Testis (tissue), 2 donors: ENCODE measurements at regions not wholly inside any gene's neighbourhood (a gene's known extent, or its start where the extent isn't known, plus 50 kb on each side); places are given as distances from the start of the nearest gene placed in this dataset.

ENCODE experiments used
- DNase-seq: peaks from one replicate; pipeline ENCODE4 v3.0.0-alpha.2; 2019
- H3K27ac ChIP-seq, 2 donors: fragments of 200-600 bp; sonication (generic); one replicate each; pipeline ENCODE4 v1.5.1; 2019
- H3K27me3 ChIP-seq: fragments of 200-600 bp; sonication (generic); one replicate; pipeline ENCODE4 v1.5.1; 2019
- H3K36me3 ChIP-seq: fragments of 200-600 bp; sonication (generic); one replicate; pipeline ENCODE4 v1.5.1; 2017; ENCODE audit warnings: low read depth; ENCODE audit errors: missing control alignments
- H3K4me1 ChIP-seq: fragments of 200-600 bp; sonication (generic); one replicate; pipeline ENCODE4 v1.5.1; 2019
- H3K4me3 ChIP-seq, 2 donors: fragments of 200-600 bp; sonication (generic); one replicate each; pipeline ENCODE4 v1.5.1; 2017 to 2019
- H3K9me3 ChIP-seq: fragments of 200-600 bp; sonication (generic); one replicate; pipeline ENCODE4 v1.5.1; 2017
- POLR2A ChIP-seq: fragments of 450-650 bp; IDR thresholded peaks from one replicate; pipeline ENCODE4 v1.6.1; 2017; ENCODE audit warnings: antibody characterized with exemption, mild to moderate bottlenecking, moderate library complexity
- WGBS, 2 donors: methylation state at CpG; one replicate each; pipeline ENCODE4 v1.1.5; 2018; 5-methylcytosine and 5-hydroxymethylcytosine counted together
- intact Hi-C: fragments of 100-400 bp; cut with DNase I; formaldehyde crosslinking; loops from one replicate; pipeline ENCODE4 v1.15.1; 2023; ENCODE audit warnings: low total_unique reads
- TF ChIP-seq, protein P1 (sequence below), 3 experiments: fragments of 450-650 bp in 2 of 3; fragments of 200-600 bp in 1 of 3; sonication (generic) in 1 of 3; IDR thresholded peaks; one replicate each; pipeline ENCODE4 v1.5.1; 2016 to 2019; ENCODE audit warnings: antibody characterized with exemption in 3 of 3, mild to moderate bottlenecking in 2 of 3, moderate library complexity in 1 of 3

DNA sequence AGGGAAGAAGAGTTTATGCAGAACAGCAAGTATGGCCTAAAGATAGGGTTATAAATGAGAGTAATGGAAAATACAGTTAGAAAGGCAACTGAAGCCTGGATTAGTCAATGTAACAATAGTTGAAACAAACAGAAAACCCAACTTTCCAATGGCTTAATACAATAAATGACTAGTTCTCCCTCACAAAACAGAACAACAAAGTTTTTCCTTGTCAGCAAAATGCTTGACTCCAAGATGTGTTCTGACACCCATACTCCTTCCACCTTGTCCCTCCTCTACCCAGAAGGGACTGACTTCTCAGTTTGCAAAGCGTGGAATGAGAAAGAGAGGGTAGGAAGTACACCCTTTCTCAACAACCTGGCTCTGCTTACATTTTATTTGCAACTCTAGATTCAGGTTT, 191.4 kb upstream of the OSR1 start:
- WGBS, 2 donors = 97 to 100% methylated on average over 1 of the region's 1 CpG
- no peak overlapping the region for H3K27ac ChIP-seq
- H3K36me3 ChIP-seq = no peaks in the 10 kb centered on the region
- intact Hi-C loops = no loop called here
- TF ChIP-seq, protein P1, sequence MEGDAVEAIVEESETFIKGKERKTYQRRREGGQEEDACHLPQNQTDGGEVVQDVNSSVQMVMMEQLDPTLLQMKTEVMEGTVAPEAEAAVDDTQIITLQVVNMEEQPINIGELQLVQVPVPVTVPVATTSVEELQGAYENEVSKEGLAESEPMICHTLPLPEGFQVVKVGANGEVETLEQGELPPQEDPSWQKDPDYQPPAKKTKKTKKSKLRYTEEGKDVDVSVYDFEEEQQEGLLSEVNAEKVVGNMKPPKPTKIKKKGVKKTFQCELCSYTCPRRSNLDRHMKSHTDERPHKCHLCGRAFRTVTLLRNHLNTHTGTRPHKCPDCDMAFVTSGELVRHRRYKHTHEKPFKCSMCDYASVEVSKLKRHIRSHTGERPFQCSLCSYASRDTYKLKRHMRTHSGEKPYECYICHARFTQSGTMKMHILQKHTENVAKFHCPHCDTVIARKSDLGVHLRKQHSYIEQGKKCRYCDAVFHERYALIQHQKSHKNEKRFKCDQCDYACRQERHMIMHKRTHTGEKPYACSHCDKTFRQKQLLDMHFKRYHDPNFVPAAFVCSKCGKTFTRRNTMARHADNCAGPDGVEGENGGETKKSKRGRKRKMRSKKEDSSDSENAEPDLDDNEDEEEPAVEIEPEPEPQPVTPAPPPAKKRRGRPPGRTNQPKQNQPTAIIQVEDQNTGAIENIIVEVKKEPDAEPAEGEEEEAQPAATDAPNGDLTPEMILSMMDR (IDR thresholded peaks at IDR 0.05) = no peak
- H3K9me3 ChIP-seq = no peaks in the 10 kb centered on the region
- no peaks in the 10 kb centered on the region for H3K27me3 ChIP-seq
- DNase-seq = no peak
- no peak overlapping the region for H3K4me3 ChIP-seq
- H3K4me1 ChIP-seq = no peaks in the 10 kb centered on the region

DNA sequence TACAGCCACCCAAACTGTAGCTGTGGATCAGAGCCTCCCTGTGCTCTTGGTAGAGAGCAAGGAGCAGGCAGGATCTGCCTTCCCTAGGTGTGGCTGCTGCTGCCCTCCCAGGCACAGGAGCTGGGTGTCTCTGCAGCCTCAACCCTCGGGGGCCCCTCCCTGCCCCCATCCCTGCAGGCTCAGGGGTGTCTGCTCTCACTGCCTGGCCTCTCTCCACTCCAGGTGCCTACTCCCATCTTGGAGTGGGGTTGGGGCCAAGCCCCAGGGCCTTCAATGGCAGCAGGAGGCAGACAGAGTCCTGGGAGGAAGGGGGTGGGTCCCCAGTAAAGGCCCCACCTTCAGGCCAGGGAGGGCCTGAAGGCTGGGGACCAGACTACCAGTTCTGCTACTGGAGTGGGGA, 189.7 kb upstream of the OSR1 start:
- intact Hi-C loops = no loop called here
- Histone ChIP-seq H3K27ac (no peak overlapping the region), H3K4me3 (no peak overlapping the region), H3K4me1 (no peaks in the 10 kb centered on the region), H3K9me3 (no peaks in the 10 kb centered on the region), H3K27me3 (no peaks in the 10 kb centered on the region), H3K36me3 (no peaks in the 10 kb centered on the region)
- DNase-seq = no peak
- WGBS, 2 donors = 80% methylated on average over 1 of the region's 1 CpG; no CpG with 5 or more reads in 1 of the 2 donors
- TF ChIP-seq, protein P1 (IDR thresholded peaks at IDR 0.05) = no peak
- no peak for TF ChIP-seq POLR2A

DNA sequence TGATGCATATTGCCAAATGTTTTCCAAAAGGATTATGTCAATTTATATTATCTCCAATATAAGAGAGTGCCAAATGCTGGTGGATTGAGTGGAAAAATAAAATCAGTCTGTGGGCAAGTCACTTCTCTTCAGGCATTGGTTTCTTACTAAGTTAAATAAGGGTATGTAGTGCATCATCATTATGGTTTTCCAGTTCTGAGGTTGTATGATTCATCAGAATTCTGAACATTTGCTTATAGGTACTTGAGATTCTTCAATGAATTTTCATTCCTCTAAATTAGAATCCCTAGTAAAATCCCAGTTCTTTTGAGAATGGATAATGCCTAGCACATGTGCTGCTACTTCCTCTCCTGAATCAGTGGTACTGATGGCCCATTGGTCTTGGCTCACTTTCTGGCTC, 188.9 kb upstream of the OSR1 start:
- Histone ChIP-seq H3K27ac (no peak overlapping the region), H3K9me3 (no peaks in the 10 kb centered on the region), H3K36me3 (no peaks in the 10 kb centered on the region), H3K4me1 (no peaks in the 10 kb centered on the region), H3K4me3 (no peak overlapping the region), H3K27me3 (no peaks in the 10 kb centered on the region)
- TF ChIP-seq, protein P1 (IDR thresholded peaks at IDR 0.05) = no peak
- no peak for TF ChIP-seq POLR2A
- DNase-seq = no peak
- intact Hi-C loops = no loop called here

DNA sequence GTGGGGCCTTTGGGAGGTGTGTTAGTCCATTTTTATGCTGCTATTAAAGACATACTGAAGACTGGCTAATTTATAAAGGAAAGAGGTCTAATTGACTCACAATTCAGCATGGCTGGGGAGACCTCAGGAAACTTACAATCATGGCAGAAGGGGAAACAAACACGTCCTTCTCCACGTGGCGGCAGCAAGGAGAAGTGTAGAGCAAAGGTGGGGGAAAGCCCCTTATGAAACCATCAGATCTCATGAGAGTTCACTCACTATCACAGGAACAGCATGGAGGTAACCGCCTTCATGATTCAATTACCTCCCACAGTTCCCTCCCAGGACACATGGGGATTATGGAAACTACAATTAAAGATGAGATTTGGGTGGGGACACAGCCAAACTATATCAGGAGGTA, 187.1 kb upstream of the OSR1 start:
- no peak overlapping the region for H3K27ac ChIP-seq
- TF ChIP-seq, protein P1 (IDR thresholded peaks at IDR 0.05) = no peak
- TF ChIP-seq POLR2A = no peak
- no peaks in the 10 kb centered on the region for H3K36me3 ChIP-seq
- H3K4me1 ChIP-seq = no peaks in the 10 kb centered on the region
- no peak for DNase-seq
- no peak overlapping the region for H3K4me3 ChIP-seq
- intact Hi-C loops = no loop called here
- WGBS, 2 donors = 55 to 60% methylated on average over 4 of the region's 4 CpGs
- H3K9me3 ChIP-seq = no peaks in the 10 kb centered on the region
- no peaks in the 10 kb centered on the region for H3K27me3 ChIP-seq

DNA sequence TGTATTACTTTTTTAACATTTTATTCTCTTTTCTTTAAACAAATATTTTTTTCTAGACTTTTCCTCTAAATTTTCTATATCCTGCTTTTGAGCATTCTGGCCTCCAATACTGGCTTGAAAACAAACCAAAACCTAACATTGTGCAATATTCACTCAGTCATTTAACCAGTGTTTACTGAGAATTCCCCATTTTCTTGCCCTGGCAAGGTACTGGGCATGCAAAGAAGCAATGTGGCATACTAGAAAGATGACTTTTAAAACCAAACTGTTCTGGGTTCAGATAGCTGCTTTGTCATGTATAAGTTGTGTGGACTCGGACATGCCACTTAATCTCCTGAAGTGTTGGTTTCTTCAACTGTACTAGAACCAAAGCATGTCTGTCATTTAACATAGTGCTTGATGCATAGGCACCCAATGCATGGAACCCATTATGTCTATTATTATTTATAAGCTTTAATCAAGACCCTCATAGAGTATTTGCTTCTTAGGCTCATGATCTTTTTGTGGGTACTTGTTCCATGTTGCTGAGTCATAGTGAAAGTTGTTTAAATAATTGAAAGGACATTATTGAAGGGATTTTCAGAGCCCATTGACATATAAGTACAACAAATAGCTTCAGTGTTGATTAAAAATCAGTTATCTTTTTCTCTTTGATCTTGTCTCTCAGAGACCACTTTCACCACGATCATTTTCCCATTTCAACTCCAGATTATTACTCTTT, 185.4 kb upstream of the OSR1 start:
- intact Hi-C loops = no loop called here
- Histone ChIP-seq H3K4me1 (no peaks in the 10 kb centered on the region), H3K27ac (no peak overlapping the region), H3K4me3 (no peak overlapping the region), H3K9me3 (no peaks in the 10 kb centered on the region), H3K27me3 (no peaks in the 10 kb centered on the region), H3K36me3 (no peaks in the 10 kb centered on the region)
- DNase-seq = no peak
- WGBS, 2 donors = 84 to 90% methylated on average over 2 of the region's 2 CpGs
- TF ChIP-seq, protein P1 (IDR thresholded peaks at IDR 0.05) = no peak
- TF ChIP-seq POLR2A = no peak
